NB4 (cell line): ENCODE measurements at regions not wholly inside any gene's neighbourhood (a gene's known extent, or its start where the extent isn't known, plus 50 kb on each side); places are given as distances from the start of the nearest gene placed in this dataset.

Experiments used
- DNase-seq: peaks from one replicate; pipeline ENCODE4 v3.0.0; 2010; ENCODE audit warnings: low read depth
- H3K4me3 ChIP-seq: one replicate; pipeline ENCODE4 v1.5.1; 2011; ENCODE audit warnings: mild to moderate bottlenecking, low read depth, low read length, moderate library complexity
- MAX ChIP-seq: IDR thresholded peaks from 2 replicates; pipeline ENCODE4 v1.6.1; 2011; ENCODE audit warnings: low read depth, low read length
- MYC ChIP-seq: IDR thresholded peaks from 2 replicates; pipeline ENCODE4 v1.6.1; 2011; ENCODE audit warnings: low read depth, low read length
- POLR2A ChIP-seq: IDR thresholded peaks from 2 replicates; pipeline ENCODE4 v1.6.1; 2011; ENCODE audit warnings: mild to moderate bottlenecking; ENCODE audit not compliant: insufficient read length; ENCODE audit errors: extremely low read depth
- TF ChIP-seq, protein P1 (sequence below): IDR thresholded peaks from one replicate; pipeline ENCODE4 v1.5.1; 2012; ENCODE audit warnings: low read depth, low read length

GRCh38 chr4:134544303-134544770 lies 342.7 kb upstream of the PABPC4L start:
- no peak for DNase-seq
- no peak overlapping the region for H3K4me3 ChIP-seq
- TF ChIP-seq POLR2A (no peak), MAX (no peak), MYC (no peak)
- TF ChIP-seq, protein P1, sequence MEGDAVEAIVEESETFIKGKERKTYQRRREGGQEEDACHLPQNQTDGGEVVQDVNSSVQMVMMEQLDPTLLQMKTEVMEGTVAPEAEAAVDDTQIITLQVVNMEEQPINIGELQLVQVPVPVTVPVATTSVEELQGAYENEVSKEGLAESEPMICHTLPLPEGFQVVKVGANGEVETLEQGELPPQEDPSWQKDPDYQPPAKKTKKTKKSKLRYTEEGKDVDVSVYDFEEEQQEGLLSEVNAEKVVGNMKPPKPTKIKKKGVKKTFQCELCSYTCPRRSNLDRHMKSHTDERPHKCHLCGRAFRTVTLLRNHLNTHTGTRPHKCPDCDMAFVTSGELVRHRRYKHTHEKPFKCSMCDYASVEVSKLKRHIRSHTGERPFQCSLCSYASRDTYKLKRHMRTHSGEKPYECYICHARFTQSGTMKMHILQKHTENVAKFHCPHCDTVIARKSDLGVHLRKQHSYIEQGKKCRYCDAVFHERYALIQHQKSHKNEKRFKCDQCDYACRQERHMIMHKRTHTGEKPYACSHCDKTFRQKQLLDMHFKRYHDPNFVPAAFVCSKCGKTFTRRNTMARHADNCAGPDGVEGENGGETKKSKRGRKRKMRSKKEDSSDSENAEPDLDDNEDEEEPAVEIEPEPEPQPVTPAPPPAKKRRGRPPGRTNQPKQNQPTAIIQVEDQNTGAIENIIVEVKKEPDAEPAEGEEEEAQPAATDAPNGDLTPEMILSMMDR: no peak

DNA sequence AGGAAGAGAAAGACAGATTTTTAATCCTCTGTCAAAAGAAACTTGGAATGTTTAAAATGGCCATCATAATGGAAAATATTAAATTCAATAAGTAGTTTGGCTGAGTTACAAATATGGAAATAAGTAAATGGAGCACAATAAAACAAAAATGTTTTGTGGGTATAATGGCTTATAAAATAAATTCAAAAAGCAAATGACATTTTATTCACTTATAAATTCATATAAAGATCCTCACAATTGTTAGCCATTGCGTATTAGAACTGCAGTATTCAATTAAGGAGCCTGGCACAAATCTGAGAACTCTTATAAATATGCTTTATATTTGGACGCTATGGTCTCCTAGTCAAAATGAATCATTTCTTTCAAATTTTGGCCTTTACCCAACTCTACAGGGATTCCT lies 339.0 kb upstream of the PABPC4L start:
- TF ChIP-seq, protein P1: no peak
- TF ChIP-seq MAX (no peak), POLR2A (no peak), MYC (no peak)
- no peak overlapping the region for H3K4me3 ChIP-seq
- no peak for DNase-seq

DNA sequence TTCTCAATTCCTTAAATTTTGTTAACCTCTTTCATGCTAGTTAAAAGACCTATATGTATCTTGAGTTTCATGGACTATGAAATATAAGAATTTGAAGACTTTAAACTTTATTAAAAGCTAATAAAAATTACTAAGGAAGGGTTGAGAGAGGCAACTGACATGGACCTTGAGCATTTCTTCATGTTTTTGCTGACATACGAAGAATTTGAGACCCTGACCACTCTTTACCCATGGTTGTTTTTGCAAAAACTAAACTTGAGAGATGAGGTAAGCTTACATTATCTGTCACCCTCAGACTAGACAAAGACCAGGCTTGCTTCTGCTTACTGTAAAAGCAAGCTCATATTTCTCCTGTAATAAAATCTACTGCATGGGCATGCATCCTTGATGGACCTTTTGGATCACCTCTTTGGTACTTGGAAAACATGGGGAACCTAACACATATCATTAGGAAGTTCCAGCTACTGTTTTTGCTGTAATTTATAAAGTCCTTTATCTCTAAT lies 338.2 kb upstream of the PABPC4L start:
- DNase-seq: no peak
- no peak overlapping the region for H3K4me3 ChIP-seq
- TF ChIP-seq, protein P1: no peak
- no peak for TF ChIP-seq POLR2A
- TF ChIP-seq MAX: no peak
- no peak for TF ChIP-seq MYC

DNA sequence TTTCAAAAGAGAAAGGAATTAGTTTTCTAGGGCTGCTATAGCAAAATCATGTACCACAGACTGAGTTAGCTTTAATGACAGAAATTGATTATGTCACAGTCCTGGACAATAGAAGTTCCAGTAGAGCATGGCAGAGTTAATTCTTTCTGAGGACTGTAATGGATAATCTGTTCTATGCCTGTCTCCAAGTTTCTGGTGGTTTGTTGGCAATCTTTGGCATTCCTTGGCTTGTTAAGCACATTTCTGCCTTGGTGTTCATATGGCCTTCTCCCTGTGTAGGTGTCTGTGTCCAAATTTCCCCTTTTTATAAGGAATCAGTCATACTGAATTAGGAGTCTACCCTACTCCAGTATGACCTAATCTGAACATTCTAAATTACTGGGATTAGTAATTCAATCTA lies 336.1 kb upstream of the PABPC4L start:
- no peak for DNase-seq
- TF ChIP-seq MAX: no peak
- H3K4me3 ChIP-seq: no peak overlapping the region

DNA sequence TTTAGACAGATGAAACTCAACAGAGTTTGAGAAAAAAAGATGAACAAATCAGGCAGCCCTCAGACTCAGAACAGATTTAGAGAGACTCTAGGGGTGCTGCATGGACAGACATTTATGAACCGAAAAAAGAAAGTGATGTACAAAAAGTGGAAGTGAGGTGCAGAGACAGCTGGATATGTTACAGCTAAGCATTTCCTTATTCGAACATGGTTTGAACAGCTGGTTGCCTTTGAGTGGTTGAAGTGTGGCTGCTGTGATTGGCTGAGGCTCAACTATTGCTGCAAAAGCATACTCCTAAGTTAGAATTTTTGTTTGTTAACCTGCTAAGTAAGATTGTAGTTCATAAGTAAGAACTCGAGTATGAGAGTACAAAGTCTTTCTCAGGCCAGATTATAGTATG lies 331.5 kb upstream of the PABPC4L start:
- TF ChIP-seq POLR2A (no peak), MAX (no peak), MYC (no peak)
- TF ChIP-seq, protein P1: no peak
- no peak for DNase-seq
- no peak overlapping the region for H3K4me3 ChIP-seq

- TF ChIP-seq, protein P1: no peak
- TF ChIP-seq MYC (no peak), MAX (no peak), POLR2A (no peak)
- DNase-seq: no peak
- H3K4me3 ChIP-seq: no peak overlapping the region
Measured at GRCh38 chr4:134531013-134531412, 329.4 kb upstream of the PABPC4L start.
